Gastrocnemius medialis (tissue), 4 donors: ENCODE measurements at regions not wholly inside any gene's neighbourhood (a gene's known extent, or its start where the extent isn't known, plus 50 kb on each side); places are given as distances from the start of the nearest gene placed in this dataset.
"Not testable (repeated sequence)": the region's sequence is repeated elsewhere in the genome, so short reads cannot be mapped to it uniquely, and the experiment has no call there.

Experiments used
- POLR2A ChIP-seq, 2 donors: fragments of 450-650 bp; IDR thresholded peaks; one replicate each; pipeline ENCODE4 v1.6.1; 2017; ENCODE audit warnings: antibody characterized with exemption in 2 of 2, mild to moderate bottlenecking in 2 of 2, moderate library complexity in 2 of 2
- TF ChIP-seq, protein P1 (sequence below), 5 experiments: fragments of 450-650 bp in 3 of 5; fragments of 200-600 bp in 2 of 5; sonication (generic) in 2 of 5; IDR thresholded peaks in 4 of 5; conservative IDR thresholded peaks in 1 of 5; 1 replicate in 4 of 5; 2 replicates in 1 of 5; pipeline ENCODE4 v1.5.1; 2016 to 2019; ENCODE audit warnings: antibody characterized with exemption in 5 of 5, mild to moderate bottlenecking in 3 of 5, moderate library complexity in 3 of 5

DNA sequence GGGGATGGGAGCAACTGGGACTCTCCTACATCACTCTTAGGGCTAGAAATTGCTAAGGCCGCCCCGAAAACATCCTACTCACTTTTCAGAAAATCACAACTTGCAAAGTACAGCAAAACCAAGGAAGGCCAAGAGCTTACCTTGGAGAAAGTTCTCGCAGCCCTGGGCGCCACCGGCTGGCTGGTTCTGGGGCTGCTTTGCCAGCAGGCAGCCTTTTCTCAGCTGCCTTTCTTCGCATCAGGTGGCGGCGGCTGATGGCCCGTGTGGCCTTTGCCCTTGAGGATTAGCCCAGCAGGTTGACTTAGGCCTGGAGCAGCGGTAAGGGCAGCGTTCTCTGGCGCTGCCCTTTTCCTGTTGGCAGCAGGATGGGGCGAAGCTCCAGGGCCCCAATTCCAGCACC lies 77.3 kb upstream of the THOC3 start:
- TF ChIP-seq, protein P1, sequence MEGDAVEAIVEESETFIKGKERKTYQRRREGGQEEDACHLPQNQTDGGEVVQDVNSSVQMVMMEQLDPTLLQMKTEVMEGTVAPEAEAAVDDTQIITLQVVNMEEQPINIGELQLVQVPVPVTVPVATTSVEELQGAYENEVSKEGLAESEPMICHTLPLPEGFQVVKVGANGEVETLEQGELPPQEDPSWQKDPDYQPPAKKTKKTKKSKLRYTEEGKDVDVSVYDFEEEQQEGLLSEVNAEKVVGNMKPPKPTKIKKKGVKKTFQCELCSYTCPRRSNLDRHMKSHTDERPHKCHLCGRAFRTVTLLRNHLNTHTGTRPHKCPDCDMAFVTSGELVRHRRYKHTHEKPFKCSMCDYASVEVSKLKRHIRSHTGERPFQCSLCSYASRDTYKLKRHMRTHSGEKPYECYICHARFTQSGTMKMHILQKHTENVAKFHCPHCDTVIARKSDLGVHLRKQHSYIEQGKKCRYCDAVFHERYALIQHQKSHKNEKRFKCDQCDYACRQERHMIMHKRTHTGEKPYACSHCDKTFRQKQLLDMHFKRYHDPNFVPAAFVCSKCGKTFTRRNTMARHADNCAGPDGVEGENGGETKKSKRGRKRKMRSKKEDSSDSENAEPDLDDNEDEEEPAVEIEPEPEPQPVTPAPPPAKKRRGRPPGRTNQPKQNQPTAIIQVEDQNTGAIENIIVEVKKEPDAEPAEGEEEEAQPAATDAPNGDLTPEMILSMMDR (IDR thresholded peaks at IDR 0.05 in 4 of 5, conservative IDR thresholded peaks at IDR 0.05 in 1 of 5) = not testable (repeated sequence)
- not testable (repeated sequence) for TF ChIP-seq POLR2A (IDR thresholded peaks at IDR 0.05)
